ENCODE measurements at regions not wholly inside any gene's neighbourhood (a gene's known extent, or its start where the extent isn't known, plus 50 kb on each side); places are given as distances from the start of the nearest gene placed in this dataset.

- no peak for DNase-seq
- no peaks in the 10 kb centered on the region for H3K36me3 ChIP-seq (ENCODE audit: insufficient read depth in 1 of 2, low read depth in 1 of 2)
- H3K27me3 ChIP-seq (ENCODE audit: insufficient read depth in 3 of 3, low read length in 2 of 3) = no peaks in the 10 kb centered on the region
- no peak overlapping the region for H3K27ac ChIP-seq
- TF ChIP-seq, protein P1, sequence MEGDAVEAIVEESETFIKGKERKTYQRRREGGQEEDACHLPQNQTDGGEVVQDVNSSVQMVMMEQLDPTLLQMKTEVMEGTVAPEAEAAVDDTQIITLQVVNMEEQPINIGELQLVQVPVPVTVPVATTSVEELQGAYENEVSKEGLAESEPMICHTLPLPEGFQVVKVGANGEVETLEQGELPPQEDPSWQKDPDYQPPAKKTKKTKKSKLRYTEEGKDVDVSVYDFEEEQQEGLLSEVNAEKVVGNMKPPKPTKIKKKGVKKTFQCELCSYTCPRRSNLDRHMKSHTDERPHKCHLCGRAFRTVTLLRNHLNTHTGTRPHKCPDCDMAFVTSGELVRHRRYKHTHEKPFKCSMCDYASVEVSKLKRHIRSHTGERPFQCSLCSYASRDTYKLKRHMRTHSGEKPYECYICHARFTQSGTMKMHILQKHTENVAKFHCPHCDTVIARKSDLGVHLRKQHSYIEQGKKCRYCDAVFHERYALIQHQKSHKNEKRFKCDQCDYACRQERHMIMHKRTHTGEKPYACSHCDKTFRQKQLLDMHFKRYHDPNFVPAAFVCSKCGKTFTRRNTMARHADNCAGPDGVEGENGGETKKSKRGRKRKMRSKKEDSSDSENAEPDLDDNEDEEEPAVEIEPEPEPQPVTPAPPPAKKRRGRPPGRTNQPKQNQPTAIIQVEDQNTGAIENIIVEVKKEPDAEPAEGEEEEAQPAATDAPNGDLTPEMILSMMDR (IDR thresholded peaks at IDR 0.05) = no peak
- WGBS, 3 donors = 68 to 73% (median 72%) methylated on average over 2 of the region's 2 CpGs
- peaks cover 4% of the 10 kb centered on the region for H3K4me1 ChIP-seq
- H3K4me3 ChIP-seq = no peak overlapping the region
- ATAC-seq = no peak
- H3K9me3 ChIP-seq = no peaks in the 10 kb centered on the region
- intact Hi-C loops (cut with DNase I) = no loop called here
These were observed 87.4 kb upstream of the HIVEP3 start for GRCh38 chr1:42006093-42006492.

DNA sequence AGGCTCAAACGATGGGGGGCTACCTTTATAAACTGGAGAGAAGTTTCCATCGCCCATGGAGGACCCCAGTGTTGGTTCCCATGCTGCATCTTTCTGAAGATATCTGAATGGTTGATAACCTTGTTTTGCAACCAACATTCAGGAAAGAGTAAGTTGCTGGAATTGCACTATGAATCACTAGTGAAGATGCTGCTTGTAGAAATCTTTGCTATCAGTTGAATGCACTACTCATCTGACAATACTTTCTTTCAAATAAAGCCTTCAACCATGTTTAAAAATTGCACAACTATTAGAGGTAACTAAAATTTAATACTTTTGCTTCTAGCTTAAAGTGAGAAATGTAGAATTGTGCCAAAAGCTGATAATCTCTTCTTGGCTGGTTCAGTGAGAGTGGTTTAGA, 86.8 kb upstream of the HIVEP3 start:
- intact Hi-C loops (cut with DNase I) = no loop called here
- ATAC-seq (no peak), DNase-seq (no peak)
- TF ChIP-seq, protein P1 (IDR thresholded peaks at IDR 0.05) = no peak
- no peaks in the 10 kb centered on the region for H3K9me3 ChIP-seq
- H3K4me1 ChIP-seq = peaks cover 4% of the 10 kb centered on the region
- H3K27me3 ChIP-seq (ENCODE audit: insufficient read depth in 3 of 3, low read length in 2 of 3) = no peaks in the 10 kb centered on the region
- H3K36me3 ChIP-seq (ENCODE audit: insufficient read depth in 1 of 2, low read depth in 1 of 2) = no peaks in the 10 kb centered on the region
- 89 to 92% (median 89%) methylated on average over 2 of the region's 2 CpGs for WGBS, 3 donors
- H3K4me3 ChIP-seq = no peak overlapping the region
- no peak overlapping the region for H3K27ac ChIP-seq

DNA sequence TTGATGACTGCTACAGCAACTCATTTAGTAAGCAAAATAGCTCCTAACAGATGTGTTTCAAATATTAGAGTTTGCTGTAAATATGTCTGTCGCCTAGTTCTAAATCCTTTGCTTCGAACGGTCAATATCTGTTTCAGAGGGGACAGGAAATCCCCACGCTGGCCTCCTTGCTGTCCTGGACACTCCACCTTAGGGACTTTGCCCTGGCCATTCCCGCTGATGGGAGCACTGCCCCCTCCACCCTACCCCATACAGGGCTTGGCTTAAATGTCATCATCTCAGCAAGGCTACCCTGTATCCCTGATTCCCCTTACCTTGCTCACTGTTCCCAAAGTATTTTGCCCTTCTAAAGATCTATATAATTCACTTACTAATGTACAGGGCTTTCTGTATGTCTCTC, 86.1 kb upstream of the HIVEP3 start:
- intact Hi-C loops (cut with DNase I) = no loop called here
- Histone ChIP-seq H3K36me3 (ENCODE audit: insufficient read depth in 1 of 2, low read depth in 1 of 2) (no peaks in the 10 kb centered on the region), H3K4me1 (peaks cover 4% of the 10 kb centered on the region), H3K27me3 (ENCODE audit: insufficient read depth in 3 of 3, low read length in 2 of 3) (no peaks in the 10 kb centered on the region), H3K4me3 (no peak overlapping the region), H3K9me3 (no peaks in the 10 kb centered on the region), H3K27ac (no peak overlapping the region)
- WGBS, 3 donors = 84 to 90% (median 89%) methylated on average over 5 of the region's 5 CpGs
- TF ChIP-seq, protein P1 (IDR thresholded peaks at IDR 0.05) = no peak
- ATAC-seq = no peak
- no peak for DNase-seq

GRCh38 chr1:42004322-42004721, 85.6 kb upstream of the HIVEP3 start:
- 91 to 97% (median 94%) methylated on average over 4 of the region's 4 CpGs for WGBS, 3 donors
- H3K4me1 ChIP-seq = peaks cover 4% of the 10 kb centered on the region
- TF ChIP-seq, protein P1 (IDR thresholded peaks at IDR 0.05) = no peak
- no peaks in the 10 kb centered on the region for H3K27me3 ChIP-seq (ENCODE audit: insufficient read depth in 3 of 3, low read length in 2 of 3)
- H3K4me3 ChIP-seq = no peak overlapping the region
- no peak overlapping the region for H3K27ac ChIP-seq
- DNase-seq (no peak), ATAC-seq (no peak)
- intact Hi-C loops (cut with DNase I) = no loop called here
- no peaks in the 10 kb centered on the region for H3K36me3 ChIP-seq (ENCODE audit: insufficient read depth in 1 of 2, low read depth in 1 of 2)
- no peaks in the 10 kb centered on the region for H3K9me3 ChIP-seq

GRCh38 chr1:42003433-42003832, 84.7 kb upstream of the HIVEP3 start:
- WGBS, 3 donors = 73 to 84% (median 74%) methylated on average over 5 of the region's 5 CpGs
- TF ChIP-seq, protein P1 (IDR thresholded peaks at IDR 0.05) = no peak
- ATAC-seq (peak in 1 of 4 donors; percentile 60), DNase-seq (no peak)
- Histone ChIP-seq H3K36me3 (ENCODE audit: insufficient read depth in 1 of 2, low read depth in 1 of 2) (no peaks in the 10 kb centered on the region), H3K27ac (no peak overlapping the region), H3K4me1 (peaks cover 4% of the 10 kb centered on the region), H3K9me3 (no peaks in the 10 kb centered on the region), H3K4me3 (no peak overlapping the region), H3K27me3 (ENCODE audit: insufficient read depth in 3 of 3, low read length in 2 of 3) (no peaks in the 10 kb centered on the region)
- intact Hi-C loops (cut with DNase I) = no loop called here
